Stomach smooth muscle (tissue), 2 donors: ENCODE measurements at regions not wholly inside any gene's neighbourhood (a gene's known extent, or its start where the extent isn't known, plus 50 kb on each side); places are given as distances from the start of the nearest gene placed in this dataset.

Source experiments
- H3K27ac ChIP-seq: one replicate; pipeline ENCODE4 v1.7.0; 2013; ENCODE audit warnings: mild to moderate bottlenecking, low read length, inconsistent platforms
- H3K27me3 ChIP-seq, 2 donors: one replicate each; pipeline ENCODE4 v1.7.0; 2013; ENCODE audit warnings: low read length in 2 of 2; ENCODE audit not compliant: insufficient read depth in 2 of 2, control insufficient read depth in 1 of 2
- H3K36me3 ChIP-seq, 2 donors: one replicate each; pipeline ENCODE4 v1.7.0; 2013; ENCODE audit warnings: low read length in 2 of 2; ENCODE audit not compliant: control insufficient read depth in 2 of 2, insufficient read depth in 2 of 2
- H3K4me1 ChIP-seq: one replicate; pipeline ENCODE4 v1.7.0; 2013; ENCODE audit warnings: low read length; ENCODE audit not compliant: control insufficient read depth, insufficient read depth
- H3K4me3 ChIP-seq, 2 donors: one replicate each; pipeline ENCODE4 v1.7.0; 2013; ENCODE audit warnings: low read length in 2 of 2
- H3K9ac ChIP-seq, 2 donors: one replicate each; pipeline ENCODE4 v1.7.0; 2013; ENCODE audit warnings: low read length in 2 of 2, mild to moderate bottlenecking in 1 of 2
- H3K9me3 ChIP-seq, 2 donors: one replicate each; pipeline ENCODE4 v1.7.0; 2013; ENCODE audit warnings: low read length in 2 of 2; ENCODE audit not compliant: control insufficient read depth in 2 of 2
- donor health status: healthy.
- donor health status: Pancreatic carcinoma.

- Histone ChIP-seq H3K4me1 (peaks cover 5% of the 10 kb centered on the region), H3K9me3 (no peaks in the 10 kb centered on the region), H3K4me3 (no peak overlapping the region), H3K36me3 (no peaks in the 10 kb centered on the region), H3K27me3 (no peaks in the 10 kb centered on the region), H3K27ac (peak overlapping the region; percentile 18), H3K9ac (no peak overlapping the region)
These were observed 126.6 kb downstream of the AKAP11 start for GRCh38 chr13:42398533-42398932.

- Histone ChIP-seq H3K9ac (no peak overlapping the region), H3K27me3 (no peaks in the 10 kb centered on the region), H3K36me3 (no peaks in the 10 kb centered on the region), H3K27ac (no peak overlapping the region), H3K4me1 (peaks cover 5% of the 10 kb centered on the region), H3K4me3 (no peak overlapping the region), H3K9me3 (no peaks in the 10 kb centered on the region)
These were observed 128.4 kb downstream of the AKAP11 start for GRCh38 chr13:42400188-42400833.

GRCh38 chr13:42401376-42401775 is 129.4 kb downstream of the AKAP11 start:
- Histone ChIP-seq H3K36me3 (no peaks in the 10 kb centered on the region), H3K9ac (no peak overlapping the region), H3K27me3 (no peaks in the 10 kb centered on the region), H3K4me1 (peaks cover 5% of the 10 kb centered on the region), H3K4me3 (no peak overlapping the region), H3K9me3 (no peaks in the 10 kb centered on the region), H3K27ac (no peak overlapping the region)

GRCh38 chr13:42405665-42406390 is 133.9 kb downstream of the AKAP11 start:
- Histone ChIP-seq H3K9me3 (no peaks in the 10 kb centered on the region), H3K4me3 (no peak overlapping the region), H3K36me3 (no peaks in the 10 kb centered on the region), H3K27ac (no peak overlapping the region), H3K9ac (no peak overlapping the region), H3K27me3 (no peaks in the 10 kb centered on the region), H3K4me1 (no peaks in the 10 kb centered on the region)

- no peak overlapping the region for H3K4me3 ChIP-seq
These were observed 137.1 kb downstream of the AKAP11 start for GRCh38 chr13:42409075-42409474.

GRCh38 chr13:42409551-42409950 is 137.6 kb downstream of the AKAP11 start:
- Histone ChIP-seq H3K36me3 (no peaks in the 10 kb centered on the region), H3K9ac (no peak overlapping the region), H3K4me3 (no peak overlapping the region), H3K27me3 (no peaks in the 10 kb centered on the region), H3K9me3 (no peaks in the 10 kb centered on the region), H3K27ac (no peak overlapping the region), H3K4me1 (no peaks in the 10 kb centered on the region)

More at GRCh38 chr13:42409075-42409474, 137.1 kb downstream of the AKAP11 start:
- Histone ChIP-seq H3K36me3 (no peaks in the 10 kb centered on the region), H3K27ac (no peak overlapping the region), H3K9ac (no peak overlapping the region), H3K27me3 (no peaks in the 10 kb centered on the region), H3K4me1 (no peaks in the 10 kb centered on the region), H3K9me3 (no peaks in the 10 kb centered on the region)

GRCh38 chr13:42412812-42413483 is 141.0 kb downstream of the AKAP11 start:
- H3K4me1 ChIP-seq: no peaks in the 10 kb centered on the region
- no peak overlapping the region for H3K27ac ChIP-seq
- H3K4me3 ChIP-seq: no peak overlapping the region
- H3K9ac ChIP-seq: no peak overlapping the region
- H3K36me3 ChIP-seq: no peaks in the 10 kb centered on the region
- no peaks in the 10 kb centered on the region for H3K9me3 ChIP-seq
- no peaks in the 10 kb centered on the region for H3K27me3 ChIP-seq

GRCh38 chr13:42413484-42413815 is 141.5 kb downstream of the AKAP11 start:
- no peaks in the 10 kb centered on the region for H3K27me3 ChIP-seq
- no peak overlapping the region for H3K4me3 ChIP-seq
- no peaks in the 10 kb centered on the region for H3K36me3 ChIP-seq
- no peak overlapping the region for H3K27ac ChIP-seq
- no peaks in the 10 kb centered on the region for H3K9me3 ChIP-seq
- no peaks in the 10 kb centered on the region for H3K4me1 ChIP-seq
- no peak overlapping the region for H3K9ac ChIP-seq

GRCh38 chr13:42417626-42418025 is 145.7 kb downstream of the AKAP11 start:
- Histone ChIP-seq H3K9ac (no peak overlapping the region), H3K36me3 (no peaks in the 10 kb centered on the region), H3K4me1 (no peaks in the 10 kb centered on the region), H3K9me3 (no peaks in the 10 kb centered on the region), H3K4me3 (no peak overlapping the region), H3K27ac (no peak overlapping the region), H3K27me3 (no peaks in the 10 kb centered on the region)

- Histone ChIP-seq H3K27ac (no peak overlapping the region), H3K4me1 (no peaks in the 10 kb centered on the region), H3K9ac (no peak overlapping the region), H3K27me3 (no peaks in the 10 kb centered on the region), H3K9me3 (no peaks in the 10 kb centered on the region), H3K36me3 (no peaks in the 10 kb centered on the region), H3K4me3 (no peak overlapping the region)
These were observed 146.2 kb downstream of the AKAP11 start for GRCh38 chr13:42418184-42418583.

- Histone ChIP-seq H3K27ac (no peak overlapping the region), H3K4me3 (no peak overlapping the region), H3K9ac (no peak overlapping the region), H3K27me3 (no peaks in the 10 kb centered on the region), H3K4me1 (no peaks in the 10 kb centered on the region), H3K9me3 (no peaks in the 10 kb centered on the region), H3K36me3 (no peaks in the 10 kb centered on the region)
These were observed 148.4 kb downstream of the AKAP11 start for GRCh38 chr13:42420304-42420703.
